Fibroblast of mammary gland (primary cell): ENCODE measurements at regions not wholly inside any gene's neighbourhood (a gene's known extent, or its start where the extent isn't known, plus 50 kb on each side); places are given as distances from the start of the nearest gene placed in this dataset.
"Not testable (repeated sequence)": the region's sequence is repeated elsewhere in the genome, so short reads cannot be mapped to it uniquely, and the experiment has no call there.

Source experiments
- DNase-seq: peaks from one replicate; pipeline ENCODE4 v3.0.0-alpha.2; 2010; ENCODE audit warnings: low read depth
- H3K4me3 ChIP-seq: 2 replicates; pipeline ENCODE4 v1.5.1; 2011; ENCODE audit warnings: low read depth, mild to moderate bottlenecking, low read length, moderate library complexity; ENCODE audit not compliant: control insufficient read depth
- TF ChIP-seq, protein P1 (sequence below): conservative IDR thresholded peaks from 2 replicates; pipeline ENCODE4 v1.5.1; 2011; ENCODE audit warnings: low read depth, low read length, inconsistent platforms; ENCODE audit not compliant: control insufficient read depth, insufficient read depth

- DNase-seq: no peak
- TF ChIP-seq, protein P1, sequence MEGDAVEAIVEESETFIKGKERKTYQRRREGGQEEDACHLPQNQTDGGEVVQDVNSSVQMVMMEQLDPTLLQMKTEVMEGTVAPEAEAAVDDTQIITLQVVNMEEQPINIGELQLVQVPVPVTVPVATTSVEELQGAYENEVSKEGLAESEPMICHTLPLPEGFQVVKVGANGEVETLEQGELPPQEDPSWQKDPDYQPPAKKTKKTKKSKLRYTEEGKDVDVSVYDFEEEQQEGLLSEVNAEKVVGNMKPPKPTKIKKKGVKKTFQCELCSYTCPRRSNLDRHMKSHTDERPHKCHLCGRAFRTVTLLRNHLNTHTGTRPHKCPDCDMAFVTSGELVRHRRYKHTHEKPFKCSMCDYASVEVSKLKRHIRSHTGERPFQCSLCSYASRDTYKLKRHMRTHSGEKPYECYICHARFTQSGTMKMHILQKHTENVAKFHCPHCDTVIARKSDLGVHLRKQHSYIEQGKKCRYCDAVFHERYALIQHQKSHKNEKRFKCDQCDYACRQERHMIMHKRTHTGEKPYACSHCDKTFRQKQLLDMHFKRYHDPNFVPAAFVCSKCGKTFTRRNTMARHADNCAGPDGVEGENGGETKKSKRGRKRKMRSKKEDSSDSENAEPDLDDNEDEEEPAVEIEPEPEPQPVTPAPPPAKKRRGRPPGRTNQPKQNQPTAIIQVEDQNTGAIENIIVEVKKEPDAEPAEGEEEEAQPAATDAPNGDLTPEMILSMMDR: no peak
- H3K4me3 ChIP-seq: no peak overlapping the region
Measured at GRCh38 chr1:104182251-104182650, 432.6 kb downstream of the AMY1C start.

GRCh38 chr1:104189207-104189606, 439.5 kb downstream of the AMY1C start:
- no peak overlapping the region for H3K4me3 ChIP-seq
- DNase-seq: no peak
- TF ChIP-seq, protein P1: no peak

DNA sequence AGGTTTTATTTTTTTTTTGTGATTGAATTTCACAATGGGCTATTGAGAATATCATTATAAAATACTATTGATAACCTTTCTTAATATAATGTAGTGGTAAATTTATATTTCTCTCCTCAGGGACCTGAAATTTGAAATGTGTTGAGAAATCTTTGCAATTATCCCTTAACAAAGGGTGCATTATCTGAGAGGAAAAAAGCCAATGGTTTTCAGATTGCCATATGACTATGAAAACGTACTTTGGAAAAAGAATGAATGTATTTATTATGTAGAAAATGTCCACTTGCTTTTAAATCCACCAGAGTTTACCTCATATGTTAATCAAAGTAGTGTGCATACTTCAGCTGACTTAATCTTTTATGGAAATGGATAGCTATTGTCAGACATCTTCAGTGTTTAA, 441.1 kb downstream of the AMY1C start:
- H3K4me3 ChIP-seq: no peak overlapping the region
- TF ChIP-seq, protein P1: no peak
- DNase-seq: no peak

DNA sequence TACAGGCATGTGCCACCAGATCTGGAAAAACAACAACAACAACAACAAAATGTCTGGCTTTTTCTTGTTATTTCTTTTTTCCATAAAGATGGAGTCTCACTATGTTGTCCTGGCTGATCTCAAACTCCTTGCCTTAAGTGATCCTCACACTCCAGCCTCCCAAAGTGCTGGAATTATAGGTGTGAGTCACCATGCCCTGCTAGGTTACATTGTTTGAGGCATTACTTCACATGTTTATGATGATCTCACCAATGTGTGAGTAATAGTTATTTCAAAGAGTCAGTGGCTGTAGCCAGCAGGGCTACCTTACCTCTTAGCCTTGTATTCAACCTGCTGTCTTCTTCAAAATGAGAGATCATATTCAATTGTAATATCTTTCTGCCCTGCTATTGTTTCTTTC, 445.7 kb downstream of the AMY1C start:
- TF ChIP-seq, protein P1: no peak
- DNase-seq: peak; percentile 0
- H3K4me3 ChIP-seq: no peak overlapping the region

DNA sequence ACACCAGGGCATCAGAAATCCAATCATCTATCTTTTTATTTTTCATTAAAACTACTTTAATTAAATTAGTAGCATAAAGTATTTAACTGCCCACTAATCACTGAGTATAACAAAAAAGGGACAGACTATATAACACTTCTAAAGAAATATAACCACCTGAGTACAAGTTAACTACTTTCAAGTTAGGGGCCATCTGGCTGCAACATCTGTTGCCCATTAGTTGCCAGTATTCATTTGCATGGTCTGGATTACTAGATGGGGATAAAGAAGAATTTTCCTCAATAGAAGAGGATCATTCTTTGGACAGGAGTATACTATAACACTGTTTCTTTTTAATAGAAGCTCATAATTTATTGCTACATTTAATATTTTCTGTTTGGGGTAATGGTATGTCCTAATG, 446.4 kb downstream of the AMY1C start:
- no peak overlapping the region for H3K4me3 ChIP-seq
- TF ChIP-seq, protein P1: no peak
- no peak for DNase-seq

GRCh38 chr1:104197516-104197915, 447.8 kb downstream of the AMY1C start:
- TF ChIP-seq, protein P1: no peak
- H3K4me3 ChIP-seq: no peak overlapping the region

DNA sequence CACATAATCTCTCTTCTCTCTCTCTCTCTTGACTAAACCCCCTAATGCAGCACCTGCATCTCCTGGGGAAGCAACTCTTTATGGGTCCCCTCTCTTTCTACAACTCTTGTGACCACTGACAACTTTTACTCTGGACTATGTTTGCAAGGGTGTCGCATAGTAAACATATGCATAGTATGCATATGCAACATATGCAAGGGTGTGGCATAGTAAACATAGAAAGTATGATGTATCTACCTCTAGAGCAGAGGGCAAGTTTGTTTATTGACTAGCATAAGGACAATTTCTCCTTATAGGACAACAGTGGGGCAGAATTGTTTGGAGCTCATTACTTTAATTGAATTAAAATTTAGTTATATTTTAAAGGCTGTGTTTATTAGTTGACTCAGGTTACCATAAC, 462.5 kb downstream of the AMY1C start:
- no peak for DNase-seq
- H3K4me3 ChIP-seq: no peak overlapping the region
- TF ChIP-seq, protein P1: no peak

More at GRCh38 chr1:104197516-104197915, 447.8 kb downstream of the AMY1C start:
- no peak for DNase-seq

- H3K4me3 ChIP-seq, DNase-seq: not testable (repeated sequence)
Measured at GRCh38 chr1:104217395-104217986, 467.8 kb downstream of the AMY1C start.
